GM23338 (cell line): ENCODE measurements at regions not wholly inside any gene's neighbourhood (a gene's known extent, or its start where the extent isn't known, plus 50 kb on each side); places are given as distances from the start of the nearest gene placed in this dataset.

ENCODE experiments used
- ATAC-seq: fragments of 200-7000 bp; cut with Tn5 transposase; 3 replicates; pipeline ENCODE4 v1.9.1; 2020
- DNase-seq: peaks from one replicate; pipeline ENCODE4 v3.0.0-alpha.2; 2015; ENCODE audit warnings: low spot score
- H2AFZ ChIP-seq: fragments of 200-600 bp; sonication (generic); 2 replicates; pipeline ENCODE4 v1.8.0; 2016; ENCODE audit warnings: antibody characterized with exemption, mild to moderate bottlenecking, moderate library complexity
- H3F3A ChIP-seq: fragments of 200-600 bp; sonication (generic); replicated peaks from 2 replicates; pipeline ENCODE4 v1.8.0; 2017; ENCODE audit warnings: antibody characterized with exemption, mixed run types, low read depth
- H3K27ac ChIP-seq: fragments of 200-600 bp; sonication (generic); 2 replicates; pipeline ENCODE4 v1.6.1; 2016; ENCODE audit warnings: low read depth
- H3K27me3 ChIP-seq: fragments of 200-600 bp; sonication (generic); 2 replicates; pipeline ENCODE4 v1.8.0; 2016; ENCODE audit warnings: mild to moderate bottlenecking, mixed run types, moderate library complexity; ENCODE audit not compliant: insufficient read depth
- H3K36me3 ChIP-seq: fragments of 200-600 bp; sonication (generic); 2 replicates; pipeline ENCODE4 v1.8.0; 2016; ENCODE audit warnings: mild to moderate bottlenecking; ENCODE audit not compliant: insufficient read depth
- H3K4me1 ChIP-seq: fragments of 200-600 bp; sonication (generic); 2 replicates; pipeline ENCODE4 v1.8.0; 2016; ENCODE audit warnings: mild to moderate bottlenecking, moderate library complexity; ENCODE audit not compliant: insufficient read depth
- H3K4me2 ChIP-seq: fragments of 200-600 bp; sonication (generic); 2 replicates; pipeline ENCODE4 v1.7.1; 2017; ENCODE audit warnings: mixed run types
- H3K4me3 ChIP-seq: fragments of 200-600 bp; sonication (generic); 2 replicates; pipeline ENCODE4 v1.6.1; 2016; ENCODE audit warnings: mixed run types
- H3K79me2 ChIP-seq: fragments of 200-600 bp; sonication (generic); replicated peaks from 2 replicates; pipeline ENCODE4 v1.8.0; 2017; ENCODE audit warnings: mild to moderate bottlenecking; ENCODE audit not compliant: insufficient read depth
- H3K9me2 ChIP-seq: fragments of 200-600 bp; sonication (generic); 2 replicates; pipeline ENCODE4 v1.8.0; 2017; ENCODE audit not compliant: insufficient read depth
- H4K20me1 ChIP-seq: fragments of 200-600 bp; sonication (generic); replicated peaks from 2 replicates; pipeline ENCODE4 v1.8.0; 2017; ENCODE audit warnings: mild to moderate bottlenecking; ENCODE audit not compliant: insufficient read depth
- H3K27ac Mint-ChIP-seq: 2 replicates; pipeline ENCODE4 v1.8.0; 2020; ENCODE audit warnings: inconsistent platforms, mild to moderate bottlenecking, moderate library complexity, mixed read lengths
- H3K27me3 Mint-ChIP-seq: 3 replicates; pipeline ENCODE4 v1.8.0; 2022; ENCODE audit warnings: low read depth, mild to moderate bottlenecking, moderate library complexity, mixed read lengths, inconsistent platforms; ENCODE audit not compliant: insufficient read depth, poor library complexity
- H3K36me3 Mint-ChIP-seq: 3 replicates; pipeline ENCODE4 v1.8.0; 2021; ENCODE audit warnings: low read depth, mild to moderate bottlenecking, inconsistent platforms, moderate library complexity, mixed read lengths
- H3K4me1 Mint-ChIP-seq: 3 replicates; pipeline ENCODE4 v1.8.0; 2020; ENCODE audit warnings: mild to moderate bottlenecking, inconsistent platforms, mixed read lengths
- H3K4me3 Mint-ChIP-seq: 3 replicates; pipeline ENCODE4 v1.8.0; 2021; ENCODE audit warnings: moderate library complexity, mild to moderate bottlenecking, inconsistent platforms, mixed read lengths
- H3K9me3 Mint-ChIP-seq: 3 replicates; pipeline ENCODE4 v1.8.0; 2020; ENCODE audit warnings: moderate library complexity, mild to moderate bottlenecking, inconsistent platforms, mixed read lengths
- EZH2 ChIP-seq: fragments of 200-600 bp; sonication (generic); IDR thresholded peaks from one replicate; pipeline ENCODE4 v1.8.0; 2017; ENCODE audit warnings: antibody characterized with exemption, mild to moderate bottlenecking, low read depth; ENCODE audit not compliant: unreplicated experiment
- NANOG ChIP-seq: IDR thresholded peaks from 2 replicates; pipeline ENCODE4 v1.6.1; 2016; ENCODE audit warnings: antibody characterized with exemption, borderline replicate concordance
- POLR2AphosphoS5 ChIP-seq: IDR thresholded peaks from 2 replicates; pipeline ENCODE4 v1.6.1; 2016; ENCODE audit warnings: antibody characterized with exemption, low read depth
- REST ChIP-seq: IDR thresholded peaks from one replicate; pipeline ENCODE4 v1.6.1; 2018; ENCODE audit warnings: antibody characterized with exemption; ENCODE audit not compliant: unreplicated experiment
- STAT1 ChIP-seq: IDR thresholded peaks from one replicate; pipeline ENCODE4 v1.6.1; 2016; ENCODE audit warnings: antibody characterized with exemption; ENCODE audit not compliant: unreplicated experiment

- H3K9me3 Mint-ChIP-seq: peaks cover 6% of the 10 kb centered on the region; the same call in 2 of the 3 replicates
Measured at GRCh38 chr9:109639674-109640579, 140.1 kb upstream of the PALM2AKAP2 start.

DNA sequence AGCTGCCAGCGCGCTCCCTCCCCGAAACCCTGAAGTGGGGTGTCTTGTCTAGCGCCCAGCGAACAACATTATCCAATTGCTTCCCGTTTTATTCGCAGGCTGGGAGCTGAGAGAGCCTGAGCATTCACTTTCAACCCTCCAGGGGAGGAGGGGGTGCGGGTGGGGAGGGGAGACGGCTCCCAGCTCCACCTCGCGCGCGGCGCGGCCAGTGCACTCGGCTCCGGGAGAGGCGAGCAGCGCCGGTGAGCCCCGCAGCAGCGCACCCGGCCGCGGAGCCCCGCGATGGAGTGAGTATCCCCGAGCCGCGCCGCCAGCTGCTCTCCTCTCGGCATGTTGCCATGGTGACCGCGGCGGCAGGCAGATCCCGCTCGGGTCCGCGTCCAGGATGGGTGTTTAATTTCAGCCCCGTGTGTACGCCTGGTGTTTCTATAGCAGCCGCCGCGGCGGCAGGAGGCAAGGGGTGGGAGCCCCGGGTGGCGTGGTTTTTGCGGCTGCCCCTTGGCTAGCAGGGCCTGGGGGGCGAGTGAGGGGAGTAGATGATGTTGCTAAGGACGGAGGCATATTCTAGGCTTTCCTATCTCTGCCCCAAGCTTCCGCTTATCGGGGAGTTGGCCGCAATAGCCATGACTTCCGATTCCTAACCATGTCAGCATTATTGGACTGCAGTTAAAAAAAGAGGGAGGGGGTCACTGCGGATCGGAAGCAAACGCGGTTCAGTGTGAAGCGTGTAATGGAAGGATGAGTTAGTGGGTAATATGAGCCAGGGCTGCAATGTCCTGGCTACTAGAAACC, 139.2 kb upstream of the PALM2AKAP2 start:
- H2AFZ ChIP-seq: peak overlapping the region; percentile 99
- peaks cover 3% of the 10 kb centered on the region; the same call in 2 of the 3 replicates for H3K36me3 Mint-ChIP-seq
- H3K27me3 Mint-ChIP-seq: peaks cover 28% of the 10 kb centered on the region
- peak overlapping the region; percentile 73 for H3K4me3 Mint-ChIP-seq
- TF ChIP-seq STAT1: no peak
- TF ChIP-seq REST: no peak
- TF ChIP-seq POLR2AphosphoS5: no peak
- TF ChIP-seq NANOG: no peak
- peak; percentile 17 for TF ChIP-seq EZH2
- H3K27me3 ChIP-seq: peaks cover 55% of the 10 kb centered on the region
- H3K4me1 ChIP-seq: peaks cover 6% of the 10 kb centered on the region
- H4K20me1 ChIP-seq: no peaks in the 10 kb centered on the region
- no peak overlapping the region for H3K27ac Mint-ChIP-seq
- no peak overlapping the region for H3K27ac ChIP-seq
- H3F3A ChIP-seq: no peaks in the 10 kb centered on the region
- peaks cover 6% of the 10 kb centered on the region; the same call in 2 of the 3 replicates for H3K9me3 Mint-ChIP-seq
- peak overlapping the region; percentile 78 for H3K4me3 ChIP-seq
- no peaks in the 10 kb centered on the region for H3K36me3 ChIP-seq
- peak overlapping the region; percentile 94 for H3K4me2 ChIP-seq
- peaks cover 13% of the 10 kb centered on the region for H3K4me1 Mint-ChIP-seq
- no peaks in the 10 kb centered on the region for H3K9me2 ChIP-seq
- H3K79me2 ChIP-seq: no peaks in the 10 kb centered on the region
- ATAC-seq (peak; percentile 89), DNase-seq (peak; percentile 78)

More at GRCh38 chr9:109639674-109640579, 140.1 kb upstream of the PALM2AKAP2 start:
- peak overlapping the region; percentile 94 for H3K4me2 ChIP-seq
- H3K4me1 ChIP-seq: peaks cover 6% of the 10 kb centered on the region
- ATAC-seq (peak; percentile 73), DNase-seq (peak; percentile 53)
- peak overlapping the region; percentile 78 for H3K4me3 ChIP-seq
- no peaks in the 10 kb centered on the region for H3F3A ChIP-seq
- H3K36me3 Mint-ChIP-seq: peaks cover 3% of the 10 kb centered on the region; the same call in 2 of the 3 replicates
- H3K9me2 ChIP-seq: no peaks in the 10 kb centered on the region
- peaks cover 13% of the 10 kb centered on the region for H3K4me1 Mint-ChIP-seq
- peak overlapping the region; percentile 73 for H3K4me3 Mint-ChIP-seq
- TF ChIP-seq EZH2: peak; percentile 44
- no peak for TF ChIP-seq NANOG
- H3K27ac ChIP-seq: no peak overlapping the region
- no peaks in the 10 kb centered on the region for H3K79me2 ChIP-seq
- no peak overlapping the region for H3K27ac Mint-ChIP-seq
- no peaks in the 10 kb centered on the region for H4K20me1 ChIP-seq
- peaks cover 55% of the 10 kb centered on the region for H3K27me3 ChIP-seq
- H2AFZ ChIP-seq: peak overlapping the region; percentile 99
- H3K27me3 Mint-ChIP-seq: peaks cover 28% of the 10 kb centered on the region
- no peaks in the 10 kb centered on the region for H3K36me3 ChIP-seq
